ENCODE measurements at regions not wholly inside any gene's neighbourhood (a gene's known extent, or its start where the extent isn't known, plus 50 kb on each side); places are given as distances from the start of the nearest gene placed in this dataset.

GRCh38 chr18:4547126-4547525, 92.0 kb upstream of the DLGAP1 start:
- 0% methylated on average over 6 of the region's 6 CpGs for WGBS (ENCODE audit: insufficient coverage, low coverage, missing lambda C conversion rate)
- Histone ChIP-seq H3K36me3 (ENCODE audit: control insufficient read depth, insufficient read depth, low read length) (no peaks in the 10 kb centered on the region), H4K20me1 (replicated peaks; ENCODE audit: control insufficient read depth, insufficient read depth, low read length) (no peaks in the 10 kb centered on the region), H3K79me2 (ENCODE audit: control insufficient read depth, insufficient read depth, low read length) (no peaks in the 10 kb centered on the region), H3K4me2 (ENCODE audit: insufficient read depth, low read length) (no peak overlapping the region), H2AFZ (ENCODE audit: low read depth, low read length) (no peak overlapping the region), H3K27ac (ENCODE audit: extremely low read depth, low read depth, low read length) (no peak overlapping the region), H3K9me3 (replicated peaks; ENCODE audit: control insufficient read depth, insufficient read depth, low read depth, low read length) (no peaks in the 10 kb centered on the region; the same call in 1 of the 2 replicates), H3K9me1 (ENCODE audit: control insufficient read depth, insufficient read depth, low read length) (no peaks in the 10 kb centered on the region), H3K4me3 (no peak overlapping the region), H3K4me1 (replicated peaks in 1 of 2; ENCODE audit: control insufficient read depth in 2 of 2, insufficient read depth in 2 of 2, low read length in 2 of 2) (no peaks in the 10 kb centered on the region), H3K27me3 (ENCODE audit: control insufficient read depth in 2 of 2, insufficient read depth in 2 of 2, low read length in 2 of 2) (no peaks in the 10 kb centered on the region), H3K9ac (ENCODE audit: insufficient read depth in 1 of 2, low read depth in 2 of 2, low read length in 2 of 2) (no peak overlapping the region)
- ChIA-PET CTCF (ENCODE audit: low intra/inter-chr PET ratio) (no interaction called here), POLR2A (no interaction called here)
- DNase-seq (ENCODE audit: extremely low read depth in 1 of 4, low spot score in 3 of 4), result no peak
- no TSS peak for BruUV-seq (replicated peaks)
- in situ Hi-C loops (cut with MboI) (no loop called here), intact Hi-C loops (cut with micrococcal nuclease) (no loop called here)
- no peak for FAIRE-seq
- ATAC-seq, result no peak
- TF ChIP-seq U2AF1 (optimal IDR thresholded peaks at IDR 0.05; ENCODE audit: low read depth, low read length) (no peak), BCLAF1 (IDR thresholded peaks at IDR 0.05; ENCODE audit: borderline replicate concordance in 1 of 2, control insufficient read depth in 1 of 2, low read depth in 2 of 2, low read length in 1 of 2) (no peak), CBFA2T2 (conservative IDR thresholded peaks at IDR 0.05) (no peak)
